Gastrocnemius medialis (tissue), 4 donors: ENCODE measurements at regions not wholly inside any gene's neighbourhood (a gene's known extent, or its start where the extent isn't known, plus 50 kb on each side); places are given as distances from the start of the nearest gene placed in this dataset.

ENCODE experiments used
- ATAC-seq, 2 donors: fragments of 150-250 bp; one replicate each; pipeline ENCODE4 v1.9.1; 2016
- DNase-seq, 2 donors: peaks; one replicate each; pipeline ENCODE4 v3.0.0-alpha.2; 2019
- H3K27ac ChIP-seq, 4 donors: fragments of 200-600 bp; sonication (generic); 1 replicate in 1 of 4; 2 replicates in 3 of 4; pipeline ENCODE4 v1.5.1; 2016 to 2018; ENCODE audit warnings: mild to moderate bottlenecking in 2 of 4, moderate library complexity in 1 of 4
- H3K27me3 ChIP-seq, 3 donors: fragments of 200-600 bp; sonication (generic) in 2 of 3; 1 replicate in 1 of 3; 2 replicates in 2 of 3; pipeline versions ENCODE4 v1.5.1 to v1.6.0; 2016 to 2019; ENCODE audit warnings: mild to moderate bottlenecking in 1 of 3, moderate library complexity in 1 of 3
- H3K36me3 ChIP-seq, 2 donors: fragments of 200-600 bp; sonication (generic) in 1 of 2; one replicate each; pipeline ENCODE4 v1.5.1; 2017 to 2018
- H3K4me1 ChIP-seq, 2 donors: fragments of 200-600 bp; sonication (generic) in 1 of 2; one replicate each; pipeline ENCODE4 v1.5.1; 2016 to 2017; ENCODE audit warnings: mild to moderate bottlenecking in 2 of 2
- H3K4me3 ChIP-seq, 4 donors: fragments of 200-600 bp; sonication (generic) in 3 of 4; 1 replicate in 1 of 4; 2 replicates in 3 of 4; pipeline ENCODE4 v1.5.1; 2016 to 2019; ENCODE audit warnings: mild to moderate bottlenecking in 2 of 4
- H3K9me3 ChIP-seq, 3 donors: fragments of 200-600 bp; sonication (generic) in 2 of 3; 1 replicate in 1 of 3; 2 replicates in 2 of 3; pipeline ENCODE4 v1.5.1; 2016 to 2019
- CTCF ChIP-seq, 5 experiments: fragments of 450-650 bp in 3 of 5; fragments of 200-600 bp in 2 of 5; sonication (generic) in 2 of 5; IDR thresholded peaks in 4 of 5; conservative IDR thresholded peaks in 1 of 5; 1 replicate in 4 of 5; 2 replicates in 1 of 5; pipeline ENCODE4 v1.5.1; 2016 to 2019; ENCODE audit warnings: antibody characterized with exemption in 5 of 5, mild to moderate bottlenecking in 3 of 5, moderate library complexity in 3 of 5
- POLR2A ChIP-seq, 2 donors: fragments of 450-650 bp; IDR thresholded peaks; one replicate each; pipeline ENCODE4 v1.6.1; 2017; ENCODE audit warnings: antibody characterized with exemption in 2 of 2, mild to moderate bottlenecking in 2 of 2, moderate library complexity in 2 of 2
- in situ Hi-C, 4 donors: fragments of 200-750 bp; cut with MboI; loops; one replicate each; pipeline versions ENCODE4 v1.15.0 to v1.8.0; 2017; ENCODE audit warnings: low sequenced_read_pairs in 4 of 4
- intact Hi-C: fragments of 100-400 bp; cut with DNase I; formaldehyde crosslinking; loops from one replicate; pipeline ENCODE4 v1.15.1; 2023; ENCODE audit warnings: low total_unique reads

- intact Hi-C loops = no loop called here
Measured at GRCh38 chr15:47383801-47384200, 333.5 kb upstream of the SEMA6D start.

GRCh38 chr15:47384341-47384740 lies 333.0 kb upstream of the SEMA6D start:
- peak; percentile 6 to 11 for DNase-seq
- ATAC-seq = no peak
- intact Hi-C loops (no loop called here), in situ Hi-C loops (no loop called here)
- Histone ChIP-seq H3K4me1 (peaks cover 0 to 3% of the 10 kb centered on the region in 2 donors), H3K27me3 (no peaks in the 10 kb centered on the region), H3K9me3 (no peaks in the 10 kb centered on the region), H3K27ac (no peak overlapping the region), H3K4me3 (no peak overlapping the region), H3K36me3 (no peaks in the 10 kb centered on the region)
- TF ChIP-seq CTCF (IDR thresholded peaks at IDR 0.05 in 4 of 5, conservative IDR thresholded peaks at IDR 0.05 in 1 of 5) = no peak
- TF ChIP-seq POLR2A (IDR thresholded peaks at IDR 0.05) = no peak

More at GRCh38 chr15:47383801-47384200, 333.5 kb upstream of the SEMA6D start:
- DNase-seq = no peak
- in situ Hi-C loops = no loop called here
- no peaks in the 10 kb centered on the region for H3K9me3 ChIP-seq
- TF ChIP-seq POLR2A (IDR thresholded peaks at IDR 0.05) (no peak), CTCF (IDR thresholded peaks at IDR 0.05 in 4 of 5, conservative IDR thresholded peaks at IDR 0.05 in 1 of 5) (no peak)
- H3K27me3 ChIP-seq = no peaks in the 10 kb centered on the region
- no peak overlapping the region for H3K4me3 ChIP-seq
- H3K27ac ChIP-seq = no peak overlapping the region
- H3K36me3 ChIP-seq = no peaks in the 10 kb centered on the region
- no peak for ATAC-seq
- H3K4me1 ChIP-seq = peaks cover 0 to 3% of the 10 kb centered on the region in 2 donors

GRCh38 chr15:47384776-47385175 lies 332.5 kb upstream of the SEMA6D start:
- H3K4me1 ChIP-seq = peaks cover 0 to 3% of the 10 kb centered on the region in 2 donors
- intact Hi-C loops = no loop called here
- in situ Hi-C loops = no loop called here
- H3K27me3 ChIP-seq = no peaks in the 10 kb centered on the region
- H3K27ac ChIP-seq = no peak overlapping the region
- no peaks in the 10 kb centered on the region for H3K9me3 ChIP-seq
- no peak for DNase-seq
- no peaks in the 10 kb centered on the region for H3K36me3 ChIP-seq
- ATAC-seq = no peak
- TF ChIP-seq CTCF (IDR thresholded peaks at IDR 0.05 in 4 of 5, conservative IDR thresholded peaks at IDR 0.05 in 1 of 5) (no peak), POLR2A (IDR thresholded peaks at IDR 0.05) (no peak)
- no peak overlapping the region for H3K4me3 ChIP-seq

GRCh38 chr15:47386459-47386858 lies 330.8 kb upstream of the SEMA6D start:
- Histone ChIP-seq H3K27me3 (no peaks in the 10 kb centered on the region), H3K4me3 (no peak overlapping the region), H3K27ac (no peak overlapping the region), H3K4me1 (peaks cover 0 to 3% of the 10 kb centered on the region in 2 donors), H3K9me3 (no peaks in the 10 kb centered on the region), H3K36me3 (no peaks in the 10 kb centered on the region)
- intact Hi-C loops (no loop called here), in situ Hi-C loops (no loop called here)
- DNase-seq (no peak), ATAC-seq (no peak)
- no peak for TF ChIP-seq POLR2A (IDR thresholded peaks at IDR 0.05)
- TF ChIP-seq CTCF (IDR thresholded peaks at IDR 0.05 in 4 of 5, conservative IDR thresholded peaks at IDR 0.05 in 1 of 5) = no peak

GRCh38 chr15:47388299-47388698 lies 329.0 kb upstream of the SEMA6D start:
- H3K27me3 ChIP-seq = no peaks in the 10 kb centered on the region
- intact Hi-C loops = no loop called here
- in situ Hi-C loops = no loop called here
- H3K4me3 ChIP-seq = no peak overlapping the region
- ATAC-seq (no peak), DNase-seq (no peak)
- no peaks in the 10 kb centered on the region for H3K9me3 ChIP-seq
- peaks cover 0 to 3% of the 10 kb centered on the region in 2 donors for H3K4me1 ChIP-seq
- H3K36me3 ChIP-seq = no peaks in the 10 kb centered on the region
- no peak overlapping the region for H3K27ac ChIP-seq
- TF ChIP-seq CTCF (IDR thresholded peaks at IDR 0.05 in 4 of 5, conservative IDR thresholded peaks at IDR 0.05 in 1 of 5) = no peak
- TF ChIP-seq POLR2A (IDR thresholded peaks at IDR 0.05) = no peak
